Stimulated activated CD8-positive, alpha-beta memory T cell treated with anti-CD3 and anti-CD28 coated beads, Interleukin-15, amount 100 ng/mL, for 48 hours (primary cell): ENCODE measurements at regions not wholly inside any gene's neighbourhood (a gene's known extent, or its start where the extent isn't known, plus 50 kb on each side); places are given as distances from the start of the nearest gene placed in this dataset.

Experiments used
- DNase-seq, 2 donors: peaks; one replicate each; pipeline ENCODE4 v3.0.0-alpha.2; 2020; ENCODE audit warnings: low read depth in 2 of 2

GRCh38 chr9:14560194-14560593 lies 133.0 kb downstream of the ZDHHC21 start:
- DNase-seq, result no peak

- DNase-seq, result no peak
Observed at GRCh38 chr9:14554886-14555285, 138.3 kb downstream of the ZDHHC21 start.

- DNase-seq, result no peak
Observed at GRCh38 chr9:14547245-14548060, 145.8 kb downstream of the ZDHHC21 start.

- no peak for DNase-seq
Observed at GRCh38 chr9:14546693-14547092, 146.5 kb downstream of the ZDHHC21 start.

- no peak for DNase-seq
Observed at GRCh38 chr9:14542071-14542470, 151.2 kb downstream of the ZDHHC21 start.

- no peak for DNase-seq
Observed at GRCh38 chr9:14538526-14538925, 154.7 kb downstream of the ZDHHC21 start.

- DNase-seq, result no peak
Observed at GRCh38 chr9:14535161-14535955, 157.9 kb downstream of the ZDHHC21 start.

- no peak for DNase-seq
Observed at GRCh38 chr9:14533867-14534640, 159.2 kb downstream of the ZDHHC21 start.

GRCh38 chr9:14532456-14533115 lies 160.6 kb downstream of the ZDHHC21 start:
- DNase-seq, result no peak

GRCh38 chr9:14531341-14532269 lies 161.6 kb downstream of the ZDHHC21 start:
- DNase-seq, result no peak

GRCh38 chr9:14530841-14531240 lies 162.4 kb downstream of the ZDHHC21 start:
- no peak for DNase-seq

GRCh38 chr9:14530366-14530765 lies 162.9 kb downstream of the ZDHHC21 start:
- no peak for DNase-seq

- no peak for DNase-seq
Observed at GRCh38 chr9:14529629-14530028, 163.6 kb downstream of the ZDHHC21 start.

GRCh38 chr9:14529054-14529453 lies 164.2 kb downstream of the ZDHHC21 start:
- DNase-seq, result no peak

GRCh38 chr9:14526504-14526903 lies 166.7 kb downstream of the ZDHHC21 start:
- DNase-seq, result no peak

GRCh38 chr9:14525856-14526255 lies 167.4 kb downstream of the ZDHHC21 start:
- no peak for DNase-seq

GRCh38 chr9:14524873-14525515 lies 168.2 kb downstream of the ZDHHC21 start:
- no peak for DNase-seq

GRCh38 chr9:14523545-14523944 lies 169.7 kb downstream of the ZDHHC21 start:
- DNase-seq, result no peak

- DNase-seq, result no peak
Observed at GRCh38 chr9:14522627-14523379, 170.4 kb downstream of the ZDHHC21 start.
